IPS-NIHi7 (cell line): ENCODE measurements at regions not wholly inside any gene's neighbourhood (a gene's known extent, or its start where the extent isn't known, plus 50 kb on each side); places are given as distances from the start of the nearest gene placed in this dataset.
A peak's percentile ranks its signal among the peaks of the same experiment; 100 is the strongest.
"Not testable (repeated sequence)": the region's sequence is repeated elsewhere in the genome, so short reads cannot be mapped to it uniquely, and the experiment has no call there.

Experiments
- DNase-seq: peaks from one replicate; pipeline ENCODE4 v3.0.0; 2012; ENCODE audit warnings: mixed read lengths; ENCODE audit errors: extremely low spot score

DNA sequence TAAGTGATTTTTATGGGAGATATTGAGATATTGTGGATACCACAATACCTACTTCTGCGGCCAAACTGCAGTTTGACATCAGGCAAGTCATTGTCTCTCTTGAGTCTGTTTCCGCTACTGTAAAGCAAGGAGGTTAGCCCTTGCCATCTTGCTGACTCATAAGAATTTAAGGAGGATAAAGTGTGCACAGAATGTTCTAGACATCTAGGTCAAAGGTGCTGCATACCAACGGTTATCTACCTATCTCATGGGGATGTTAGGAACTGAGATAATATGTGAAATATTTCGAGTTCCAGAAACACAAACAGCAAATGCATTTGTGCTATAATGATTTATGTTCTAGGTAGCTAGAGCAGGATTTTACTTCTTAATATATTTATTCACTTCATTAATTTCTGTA, 211.5 kb upstream of the NR3C2 start:
- DNase-seq, result no peak

DNA sequence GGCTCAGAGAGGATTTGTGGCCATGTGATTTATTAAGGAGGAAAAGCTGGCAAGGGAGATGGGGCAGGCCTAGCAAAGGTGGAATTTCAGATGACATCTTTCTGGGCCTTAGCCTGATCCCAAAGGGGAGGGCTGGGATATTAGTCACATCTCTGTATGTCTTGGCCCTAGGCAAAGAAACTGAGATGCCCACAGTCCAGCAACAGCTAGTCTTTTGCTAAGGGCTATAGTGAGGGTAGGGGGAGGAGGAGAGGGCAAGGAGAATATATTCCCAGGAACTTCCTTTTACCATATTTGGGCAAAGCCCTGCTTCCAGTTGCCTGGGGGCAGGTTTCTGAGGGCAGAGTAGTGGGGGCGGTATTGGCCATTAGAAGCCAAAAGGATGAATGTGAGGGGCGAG, 209.8 kb upstream of the NR3C2 start:
- DNase-seq, result peak; percentile 45

DNA sequence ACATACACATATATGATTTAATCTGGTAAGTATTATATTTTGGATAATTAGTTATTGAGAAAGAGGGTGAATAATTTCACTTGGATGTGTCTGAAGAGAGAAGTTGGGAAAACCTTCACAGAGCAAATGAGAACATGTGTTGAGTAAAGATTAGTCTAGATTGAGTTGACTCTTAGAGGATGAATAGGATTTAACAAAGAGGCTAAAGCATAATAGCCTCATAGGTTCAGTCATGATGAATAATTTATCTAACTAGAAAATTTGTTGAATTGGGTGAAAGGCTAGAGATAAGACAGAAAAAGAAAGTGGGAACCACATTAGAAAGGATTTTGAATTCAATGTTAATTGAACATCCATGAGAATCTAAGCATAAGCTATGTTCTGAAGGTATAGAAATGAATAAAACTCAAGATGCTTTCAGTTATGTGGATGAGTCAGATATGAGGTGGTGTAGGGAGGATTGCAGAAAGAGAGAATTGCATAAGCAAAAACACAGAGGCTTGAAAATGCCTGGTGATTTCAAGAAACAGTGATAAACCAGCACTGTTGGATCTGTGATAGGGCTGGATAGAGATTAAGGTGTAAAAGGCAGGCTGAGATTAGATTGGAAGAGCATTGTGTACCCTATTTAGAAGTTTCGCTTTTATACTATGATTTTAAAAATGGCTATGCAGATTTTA, 207.6 kb upstream of the NR3C2 start:
- DNase-seq, result no peak

DNA sequence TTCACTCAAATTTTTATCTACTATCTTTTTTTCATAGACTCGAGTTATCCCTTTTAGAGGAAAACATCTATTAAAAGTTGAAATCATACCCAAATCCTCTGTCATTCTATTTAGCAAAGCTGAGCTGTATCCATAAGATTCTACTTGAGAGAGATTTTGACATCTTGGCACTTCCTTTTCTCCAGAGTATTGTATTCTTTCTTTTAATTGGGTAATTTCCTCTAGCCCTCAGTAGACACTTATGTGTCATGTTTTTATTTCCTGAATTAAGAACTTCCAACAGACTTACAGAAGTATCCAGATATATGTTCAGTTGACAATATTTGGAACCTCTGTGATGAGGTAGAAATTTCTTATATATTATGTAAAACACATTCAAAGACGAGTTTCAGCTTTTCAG, 201.6 kb upstream of the NR3C2 start:
- no peak for DNase-seq

DNA sequence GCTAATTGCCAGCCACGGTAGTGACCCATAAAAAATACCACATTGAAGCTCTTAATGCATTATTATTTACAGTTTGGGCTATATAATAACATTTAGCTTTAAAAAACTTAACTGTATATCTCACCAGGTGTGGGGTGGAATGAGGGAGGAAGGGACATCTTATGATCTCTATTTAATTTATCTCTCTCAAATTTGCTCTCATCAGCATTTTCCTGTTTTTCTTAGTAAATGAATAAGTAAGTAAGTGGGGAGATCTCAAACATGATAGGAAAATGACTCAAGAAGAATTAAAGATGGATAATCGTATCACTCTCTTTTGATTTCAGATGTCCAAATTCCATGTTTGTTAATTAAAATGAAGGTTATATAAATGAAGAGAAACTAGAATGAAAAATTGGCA, 200.7 kb upstream of the NR3C2 start:
- DNase-seq, result no peak

DNA sequence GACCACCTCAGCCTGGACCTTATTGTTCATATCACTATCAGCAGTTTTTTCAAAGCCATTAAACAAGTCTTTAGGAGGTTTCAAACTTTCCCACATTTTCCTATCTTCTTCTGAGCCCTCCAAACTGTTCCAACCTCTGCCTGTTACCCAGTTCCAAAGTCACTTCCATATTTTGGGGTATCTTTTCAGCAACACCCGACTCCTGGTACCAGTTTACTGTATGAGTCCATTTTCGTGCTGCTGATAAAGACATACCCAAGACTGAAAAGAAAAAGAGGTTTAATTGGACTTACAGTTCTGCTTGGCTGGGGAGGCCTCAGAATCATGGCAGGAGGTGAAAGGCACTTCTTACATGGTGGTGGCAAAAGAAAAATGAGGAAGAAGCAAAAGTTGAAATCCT, 195.9 kb upstream of the NR3C2 start:
- not testable (repeated sequence) for DNase-seq

- DNase-seq, result not testable (repeated sequence)
These were observed 195.2 kb upstream of the NR3C2 start for GRCh38 chr4:148637453-148637852.

DNA sequence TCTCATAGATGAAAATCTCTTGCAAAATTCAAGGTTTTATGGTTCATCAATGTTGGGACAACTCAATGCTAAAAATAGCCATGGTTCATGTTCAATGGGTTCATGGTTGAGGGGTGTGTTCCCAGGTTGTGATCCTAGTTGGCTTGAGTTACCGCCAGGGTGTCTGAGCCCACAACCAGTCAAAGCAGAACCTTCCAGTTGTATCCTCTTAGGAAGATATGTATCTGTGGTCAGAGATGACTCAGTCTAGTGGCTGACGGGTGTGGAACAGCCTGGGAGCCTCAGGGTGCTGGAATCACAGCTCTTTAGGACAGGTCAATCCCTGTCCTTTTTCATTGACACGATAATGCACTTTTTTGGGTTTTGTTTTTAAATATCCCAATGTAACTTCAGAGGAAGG, 192.3 kb upstream of the NR3C2 start:
- no peak for DNase-seq

DNA sequence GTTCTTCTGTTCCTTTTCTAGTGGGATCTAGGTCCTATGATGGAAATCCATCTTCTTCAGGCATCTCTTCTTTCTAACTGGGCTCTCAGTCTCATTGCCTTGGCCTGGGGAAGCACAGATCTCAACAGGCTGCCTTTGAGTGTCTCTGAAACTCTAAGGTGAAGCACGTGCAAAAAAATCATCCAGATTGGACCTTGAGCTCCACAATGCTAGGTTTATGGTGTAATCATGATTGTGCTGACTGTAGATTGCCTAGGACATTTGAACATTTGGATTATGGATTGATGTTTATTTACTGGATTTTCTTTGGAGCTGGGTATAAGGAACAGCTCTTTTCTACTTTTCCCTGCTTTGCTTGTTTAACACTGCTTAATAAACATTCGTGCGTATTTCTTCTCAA, 191.5 kb upstream of the NR3C2 start:
- no peak for DNase-seq

DNA sequence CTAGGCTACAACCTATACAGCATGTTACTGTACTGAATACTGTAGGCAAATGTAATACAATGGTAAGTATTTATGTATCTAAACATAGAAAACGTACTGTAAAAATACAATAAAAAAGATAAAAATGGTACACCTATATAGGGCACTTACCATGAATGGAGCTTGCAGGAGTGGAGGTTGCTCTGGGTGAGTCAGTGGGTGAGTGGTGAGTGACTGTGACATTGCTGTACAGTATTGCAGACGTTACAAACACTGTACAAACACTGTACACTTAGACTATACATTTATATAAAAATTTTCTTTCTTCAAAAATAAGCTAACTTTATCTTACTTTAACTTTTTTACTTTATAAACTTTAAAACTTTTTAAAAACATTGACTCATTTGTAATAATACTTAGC, 190.3 kb upstream of the NR3C2 start:
- no peak for DNase-seq

- no peak for DNase-seq
These were observed 187.8 kb upstream of the NR3C2 start for GRCh38 chr4:148630051-148630450.

DNA sequence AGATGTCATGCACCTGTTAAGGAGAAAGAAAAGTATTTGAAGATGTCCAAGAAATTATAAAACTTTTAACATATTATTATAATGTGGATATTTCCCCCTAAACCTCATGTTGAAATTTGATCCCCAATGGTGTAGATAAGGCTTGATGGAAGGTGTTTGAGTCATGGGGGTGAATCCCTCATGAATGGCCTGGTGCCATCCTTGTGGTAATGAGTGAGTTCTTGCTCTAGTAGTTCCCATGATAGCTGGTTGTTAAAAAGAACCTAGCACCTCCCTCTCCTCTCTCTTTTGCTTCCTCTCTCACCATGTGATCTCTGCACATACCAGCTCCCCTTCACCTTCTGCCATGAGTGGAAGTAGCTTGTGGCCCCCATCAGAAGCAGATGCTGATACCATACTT, 176.6 kb upstream of the NR3C2 start:
- no peak for DNase-seq

- no peak for DNase-seq
These were observed 166.8 kb upstream of the NR3C2 start for GRCh38 chr4:148608968-148609367.

DNA sequence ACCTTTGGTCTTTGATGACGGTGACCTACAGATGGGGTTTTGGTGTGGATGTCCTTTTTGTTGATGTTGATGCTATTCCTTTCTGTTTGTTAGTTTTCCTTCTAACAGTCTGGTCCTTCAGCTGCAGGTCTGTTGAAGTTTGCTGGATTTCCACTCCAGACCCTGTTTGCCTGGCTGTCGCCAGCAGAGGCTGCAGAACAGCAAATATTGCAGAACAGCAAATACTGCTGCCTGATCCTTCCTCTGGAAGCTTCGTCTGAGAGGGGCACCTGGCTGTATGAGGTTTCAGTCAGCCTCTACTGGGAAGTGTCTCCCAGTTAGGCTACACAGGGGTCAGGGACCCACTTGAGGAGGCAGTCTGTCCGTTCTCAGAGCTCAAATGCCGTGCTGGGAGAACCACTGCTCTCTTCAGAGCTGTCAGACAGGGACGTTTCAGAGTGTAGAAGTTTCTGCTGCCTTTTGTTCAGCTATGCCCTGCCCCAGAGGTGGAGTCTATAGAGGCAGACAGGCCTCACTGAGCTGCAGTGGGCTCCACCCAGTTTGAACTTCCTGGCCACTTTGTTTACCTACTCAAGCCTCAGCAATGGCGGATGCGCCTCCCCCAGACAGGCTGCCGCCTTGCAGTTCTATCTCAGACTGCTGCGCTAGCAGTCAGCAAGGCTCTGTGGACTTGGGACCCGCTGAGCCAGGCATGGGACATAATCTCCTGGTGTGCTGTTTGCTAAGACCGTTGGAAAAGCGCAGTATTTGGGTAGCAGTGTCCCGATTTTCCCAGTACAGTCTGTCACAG, 156.4 kb upstream of the NR3C2 start:
- DNase-seq, result not testable (repeated sequence)

GRCh38 chr4:148589182-148589581, 147.0 kb upstream of the NR3C2 start:
- no peak for DNase-seq

DNA sequence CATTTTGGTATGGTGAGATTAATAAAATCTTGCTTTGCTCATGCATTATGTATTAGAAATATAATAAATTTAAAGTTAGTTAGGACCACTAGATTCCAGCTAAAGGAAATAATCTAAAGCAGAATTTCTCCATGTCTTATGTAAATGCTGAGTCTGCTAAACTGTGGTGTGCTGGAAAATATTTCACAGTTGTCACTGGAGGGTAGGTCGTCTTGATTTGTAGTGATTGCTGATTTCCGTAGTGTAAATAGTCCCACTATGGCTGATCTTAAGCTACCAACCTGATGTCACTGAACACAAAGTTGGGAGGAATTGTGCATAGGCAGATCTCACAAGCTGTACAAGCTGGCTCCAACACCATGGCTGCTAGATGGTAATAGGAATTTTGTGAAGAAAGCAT, 133.4 kb upstream of the NR3C2 start:
- DNase-seq, result no peak

DNA sequence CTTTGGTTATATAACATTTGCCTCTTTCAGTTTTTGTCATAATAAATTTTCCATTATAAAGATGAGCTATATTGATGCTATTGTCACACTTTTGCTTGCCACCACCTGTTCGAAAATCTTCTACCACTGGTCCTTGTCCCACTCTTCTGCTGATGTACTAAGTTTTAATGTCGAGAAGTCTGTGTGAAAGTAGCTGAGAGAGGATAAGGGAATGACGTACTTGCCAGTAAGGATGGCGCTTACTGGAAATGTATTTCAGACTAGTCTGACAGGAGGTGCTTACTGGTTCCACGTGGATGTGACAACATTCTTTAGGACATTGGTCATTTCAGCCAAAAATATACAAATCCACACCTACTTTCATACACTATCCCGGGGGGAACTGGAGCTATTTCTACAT, 132.7 kb upstream of the NR3C2 start:
- no peak for DNase-seq

- no peak for DNase-seq
These were observed 132.3 kb upstream of the NR3C2 start for GRCh38 chr4:148574502-148574901.

DNA sequence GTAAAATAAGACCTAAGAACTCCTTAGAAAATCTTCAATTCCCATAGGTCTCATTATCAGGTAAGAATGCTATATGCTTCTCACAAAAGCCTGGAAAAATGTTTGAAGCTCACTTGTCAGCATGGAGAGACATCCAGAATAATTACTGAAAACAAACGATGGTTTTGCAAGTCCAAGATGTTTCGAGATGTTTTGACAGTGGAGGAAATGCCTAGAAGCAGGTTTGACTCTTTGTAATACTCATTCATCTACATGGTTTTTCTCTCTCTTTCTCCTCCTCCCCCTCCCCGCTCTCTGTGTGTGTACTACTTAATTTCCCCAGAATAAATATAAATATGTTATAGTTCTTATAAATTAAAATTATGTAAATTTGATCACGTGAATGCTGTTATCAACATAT, 131.9 kb upstream of the NR3C2 start:
- DNase-seq, result no peak

- no peak for DNase-seq
These were observed 131.1 kb upstream of the NR3C2 start for GRCh38 chr4:148573296-148573695.

GRCh38 chr4:148565801-148566200, 123.6 kb upstream of the NR3C2 start:
- no peak for DNase-seq

- no peak for DNase-seq
These were observed 121.5 kb upstream of the NR3C2 start for GRCh38 chr4:148563684-148564083.

DNA sequence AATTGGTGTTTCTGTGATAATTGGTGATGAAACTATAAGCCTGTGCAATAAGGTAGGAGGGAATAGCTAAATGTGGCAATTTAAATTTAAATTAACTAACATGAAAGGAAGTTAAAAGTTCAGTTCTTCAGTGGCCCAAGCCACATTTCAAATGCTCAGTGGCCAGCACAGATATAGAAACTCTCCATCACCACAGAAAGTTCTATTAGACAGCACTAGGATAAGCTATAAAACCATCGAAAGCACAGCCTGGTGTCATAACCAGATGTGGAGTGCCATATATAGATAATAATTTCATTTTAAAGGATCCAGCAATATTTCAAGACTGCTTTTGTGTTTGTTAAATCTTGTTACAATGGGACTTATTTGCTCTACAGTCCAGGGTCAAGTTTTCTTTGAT, 119.3 kb upstream of the NR3C2 start:
- no peak for DNase-seq

- no peak for DNase-seq
These were observed 115.6 kb upstream of the NR3C2 start for GRCh38 chr4:148557793-148558192.
